Dermis blood vessel endothelial cell (primary cell): ENCODE measurements at regions not wholly inside any gene's neighbourhood (a gene's known extent, or its start where the extent isn't known, plus 50 kb on each side); places are given as distances from the start of the nearest gene placed in this dataset.
"Not testable (repeated sequence)": the region's sequence is repeated elsewhere in the genome, so short reads cannot be mapped to it uniquely, and the experiment has no call there.

Experiments
- DNase-seq: peaks from one replicate; pipeline ENCODE4 v3.0.0; 2010

GRCh38 chr4:129747756-129748155 lies 651.8 kb downstream of the C4orf33 start:
- no peak for DNase-seq

- no peak for DNase-seq
These were observed 653.0 kb downstream of the C4orf33 start for GRCh38 chr4:129748991-129749390.

- DNase-seq = no peak
These were observed 655.7 kb downstream of the C4orf33 start for GRCh38 chr4:129751646-129752045.

- no peak for DNase-seq
These were observed 687.6 kb downstream of the C4orf33 start for GRCh38 chr4:129783596-129783995.

- DNase-seq = no peak
These were observed 692.5 kb downstream of the C4orf33 start for GRCh38 chr4:129788486-129788885.

- no peak for DNase-seq
These were observed 708.6 kb downstream of the C4orf33 start for GRCh38 chr4:129804461-129804981.

- no peak for DNase-seq
These were observed 711.0 kb downstream of the C4orf33 start for GRCh38 chr4:129806986-129807385.

- no peak for DNase-seq
These were observed 712.3 kb downstream of the C4orf33 start for GRCh38 chr4:129808242-129808641.

GRCh38 chr4:129821073-129821472 lies 725.1 kb downstream of the C4orf33 start:
- no peak for DNase-seq

- DNase-seq = no peak
These were observed 726.0 kb downstream of the C4orf33 start for GRCh38 chr4:129821963-129822362.

- DNase-seq = no peak
These were observed 726.7 kb downstream of the C4orf33 start for GRCh38 chr4:129822701-129823100.

- DNase-seq = no peak
These were observed 727.2 kb downstream of the C4orf33 start for GRCh38 chr4:129823105-129823504.

- DNase-seq = no peak
These were observed 733.4 kb downstream of the C4orf33 start for GRCh38 chr4:129829373-129829772.

GRCh38 chr4:129839687-129840086 lies 743.7 kb downstream of the C4orf33 start:
- DNase-seq = no peak

GRCh38 chr4:129842096-129842495 lies 746.1 kb downstream of the C4orf33 start:
- DNase-seq = no peak

GRCh38 chr4:129852434-129852833 lies 756.5 kb downstream of the C4orf33 start:
- DNase-seq = no peak

GRCh38 chr4:129853685-129854467 lies 757.9 kb downstream of the C4orf33 start:
- not testable (repeated sequence) for DNase-seq

GRCh38 chr4:129862461-129862860 lies 766.5 kb downstream of the C4orf33 start:
- DNase-seq = no peak

GRCh38 chr4:129863206-129863605 lies 767.3 kb downstream of the C4orf33 start:
- no peak for DNase-seq

- DNase-seq = no peak
These were observed 788.0 kb downstream of the C4orf33 start for GRCh38 chr4:129883996-129884395.

- DNase-seq = no peak
These were observed 801.2 kb downstream of the C4orf33 start for GRCh38 chr4:129897111-129897510.

GRCh38 chr4:129899849-129900248 lies 803.9 kb downstream of the C4orf33 start:
- DNase-seq = no peak

GRCh38 chr4:129900430-129900953 lies 804.5 kb downstream of the C4orf33 start:
- DNase-seq = no peak

- DNase-seq = no peak
These were observed 805.3 kb downstream of the C4orf33 start for GRCh38 chr4:129901205-129901604.
